BJ (cell line): ENCODE measurements at regions not wholly inside any gene's neighbourhood (a gene's known extent, or its start where the extent isn't known, plus 50 kb on each side); places are given as distances from the start of the nearest gene placed in this dataset.
"Not testable (repeated sequence)": the region's sequence is repeated elsewhere in the genome, so short reads cannot be mapped to it uniquely, and the experiment has no call there.

Experiments
- CTCF ChIA-PET: fragments of 350-600 bp; formaldehyde crosslinking; extraction: SDS; loops from one replicate; lab custom pipeline; 2021; ENCODE audit warnings: antibody characterized with exemption, inconsistent platforms; lab: Yijun Ruan, JAX
- POLR2A ChIA-PET: fragments of 300-600 bp; sonication (Branson Sonifier 250); formaldehyde crosslinking; extraction: SDS; loops from one replicate; lab custom pipeline; 2021; ENCODE audit warnings: antibody characterized with exemption; lab: Charles Lee
- DNase-seq: peaks from one replicate; pipeline ENCODE4 v3.0.0-alpha.2; 2011; ENCODE audit warnings: low read depth
- H3K27me3 ChIP-seq: 2 replicates; pipeline ENCODE4 v1.6.0; 2011; ENCODE audit warnings: low read length; ENCODE audit not compliant: control insufficient read depth, insufficient read depth
- H3K36me3 ChIP-seq: 2 replicates; pipeline ENCODE4 v1.5.1; 2011; ENCODE audit warnings: low read length; ENCODE audit not compliant: control insufficient read depth, insufficient read depth
- H3K4me3 ChIP-seq: 2 replicates; pipeline ENCODE4 v1.5.1; 2011; ENCODE audit warnings: low read depth, mild to moderate bottlenecking, control low read depth, low read length
- TF ChIP-seq, protein P1 (sequence below): IDR thresholded peaks from 2 replicates; pipeline ENCODE4 v1.5.1; 2011; ENCODE audit warnings: low read depth, mild to moderate bottlenecking, control low read depth, inconsistent platforms, low read length, moderate library complexity; ENCODE audit not compliant: insufficient read depth

DNA sequence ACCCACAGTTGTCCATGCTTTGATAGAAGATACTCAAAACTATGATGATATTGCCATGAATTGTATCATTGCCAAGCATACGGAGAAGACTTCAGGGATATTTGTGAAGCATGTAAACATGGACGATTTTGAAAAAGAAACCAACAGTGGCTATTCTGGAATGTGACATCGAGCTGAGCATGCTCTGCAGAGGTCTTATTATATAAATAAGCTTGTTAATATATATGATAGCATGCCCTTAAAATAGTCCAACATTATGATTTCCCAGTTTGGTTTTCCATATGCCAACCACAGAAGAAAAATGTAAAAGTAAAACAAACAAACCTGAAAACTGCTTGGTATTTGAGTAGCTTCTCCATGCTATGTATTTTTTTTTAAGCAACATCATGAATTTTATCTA is 159.1 kb downstream of the LNPK start:
- no peaks in the 10 kb centered on the region for H3K36me3 ChIP-seq
- TF ChIP-seq, protein P1, sequence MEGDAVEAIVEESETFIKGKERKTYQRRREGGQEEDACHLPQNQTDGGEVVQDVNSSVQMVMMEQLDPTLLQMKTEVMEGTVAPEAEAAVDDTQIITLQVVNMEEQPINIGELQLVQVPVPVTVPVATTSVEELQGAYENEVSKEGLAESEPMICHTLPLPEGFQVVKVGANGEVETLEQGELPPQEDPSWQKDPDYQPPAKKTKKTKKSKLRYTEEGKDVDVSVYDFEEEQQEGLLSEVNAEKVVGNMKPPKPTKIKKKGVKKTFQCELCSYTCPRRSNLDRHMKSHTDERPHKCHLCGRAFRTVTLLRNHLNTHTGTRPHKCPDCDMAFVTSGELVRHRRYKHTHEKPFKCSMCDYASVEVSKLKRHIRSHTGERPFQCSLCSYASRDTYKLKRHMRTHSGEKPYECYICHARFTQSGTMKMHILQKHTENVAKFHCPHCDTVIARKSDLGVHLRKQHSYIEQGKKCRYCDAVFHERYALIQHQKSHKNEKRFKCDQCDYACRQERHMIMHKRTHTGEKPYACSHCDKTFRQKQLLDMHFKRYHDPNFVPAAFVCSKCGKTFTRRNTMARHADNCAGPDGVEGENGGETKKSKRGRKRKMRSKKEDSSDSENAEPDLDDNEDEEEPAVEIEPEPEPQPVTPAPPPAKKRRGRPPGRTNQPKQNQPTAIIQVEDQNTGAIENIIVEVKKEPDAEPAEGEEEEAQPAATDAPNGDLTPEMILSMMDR: no peak
- CTCF ChIA-PET: interaction anchor here (0.7 to 1.8 kb wide), 2 partner anchors 11 to 159 kb away, joined by 3 to 4 read pairs; partner anchors contain the start of gene LNPK
- no peaks in the 10 kb centered on the region for H3K27me3 ChIP-seq
- POLR2A ChIA-PET: no interaction called here
- no peak overlapping the region for H3K4me3 ChIP-seq
- no peak for DNase-seq

DNA sequence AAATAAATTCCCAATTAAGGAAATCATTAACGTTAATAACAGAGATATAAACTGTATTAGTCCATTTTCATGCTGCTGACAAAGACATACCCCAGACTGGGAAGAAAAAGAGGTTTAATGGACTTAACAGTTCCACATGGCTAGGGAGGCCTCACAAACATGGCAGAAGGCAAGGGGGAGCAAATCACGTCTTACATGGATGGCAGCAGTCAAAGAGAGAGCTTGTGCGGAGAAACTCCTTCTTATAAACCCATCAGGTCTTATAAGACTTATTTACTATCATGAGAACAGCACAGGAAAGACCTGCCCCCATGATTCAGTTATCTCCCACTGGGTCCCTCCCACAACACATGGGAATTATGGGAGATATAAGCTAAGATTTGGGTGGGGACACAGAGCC is 161.3 kb downstream of the LNPK start:
- H3K36me3 ChIP-seq, POLR2A ChIA-PET, CTCF ChIA-PET, DNase-seq, H3K4me3 ChIP-seq, H3K27me3 ChIP-seq: not testable (repeated sequence)

DNA sequence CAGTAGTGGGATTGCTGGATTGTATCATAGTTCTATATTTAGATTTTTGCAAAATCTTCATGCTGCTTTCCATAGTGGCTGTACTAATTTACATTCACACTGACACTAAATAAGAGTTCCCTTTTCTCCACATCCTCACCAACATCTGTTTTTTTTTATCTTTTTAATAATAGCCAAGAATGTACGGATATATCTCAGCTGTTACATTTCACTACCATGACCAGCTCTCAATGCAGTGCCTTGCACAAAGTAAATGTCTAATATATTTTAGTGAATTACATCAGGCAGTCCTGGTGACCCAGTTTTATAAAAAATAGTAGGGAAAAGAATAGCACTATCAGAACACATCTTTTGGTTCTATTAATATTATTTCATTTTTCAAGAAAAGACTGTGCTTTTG is 161.8 kb downstream of the LNPK start:
- CTCF ChIA-PET: no interaction called here
- no peak for DNase-seq
- Histone ChIP-seq H3K27me3 (no peaks in the 10 kb centered on the region), H3K36me3 (no peaks in the 10 kb centered on the region), H3K4me3 (no peak overlapping the region)
- POLR2A ChIA-PET: no interaction called here
- TF ChIP-seq, protein P1: no peak

DNA sequence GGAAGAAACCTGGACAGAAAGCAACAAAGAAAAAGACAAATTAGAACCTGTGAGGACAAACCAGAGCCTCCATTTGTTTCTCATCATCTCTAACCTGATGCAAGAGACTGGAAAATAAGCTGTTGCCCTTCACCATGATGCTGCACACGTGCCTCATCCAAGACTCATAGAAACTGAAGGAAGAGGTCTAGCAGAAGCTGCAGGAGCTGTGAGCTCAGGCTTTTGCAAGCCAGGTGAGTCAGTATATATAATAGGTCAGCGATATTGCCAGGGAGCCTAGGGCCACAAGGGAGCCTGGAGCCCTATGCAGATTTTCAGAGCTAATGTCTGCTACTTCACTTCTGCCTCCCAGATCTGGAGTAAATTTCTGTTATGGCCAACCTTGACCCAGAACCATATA is 163.1 kb downstream of the LNPK start:
- TF ChIP-seq, protein P1: no peak
- Histone ChIP-seq H3K4me3 (no peak overlapping the region), H3K36me3 (no peaks in the 10 kb centered on the region), H3K27me3 (no peaks in the 10 kb centered on the region)
- DNase-seq: no peak
- CTCF ChIA-PET: interaction anchor here (0.7 kb wide), 1 partner anchor 11 kb away, joined by 3 read pairs; no protein-coding TSS in a partner anchor
- POLR2A ChIA-PET: no interaction called here

DNA sequence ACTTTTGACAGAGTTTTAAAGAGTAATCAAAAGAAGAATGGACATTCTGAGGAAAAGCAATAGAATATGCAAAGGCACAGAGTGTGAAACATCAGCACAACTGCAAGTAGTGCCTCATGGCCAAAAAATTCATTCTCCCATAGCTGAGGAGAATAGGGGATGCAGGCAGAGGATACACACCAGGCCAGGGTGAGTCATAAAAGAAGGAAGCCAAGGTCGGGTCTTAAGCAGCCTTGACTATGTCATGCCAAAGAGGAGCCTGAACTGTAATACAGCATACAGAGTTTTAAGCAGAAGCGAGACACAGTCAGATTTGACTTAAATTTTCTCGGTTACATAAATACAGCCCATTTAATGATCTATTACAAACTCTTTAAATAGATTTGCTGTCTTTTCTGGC is 165.0 kb downstream of the LNPK start:
- ChIA-PET CTCF (no interaction called here), POLR2A (interaction anchor here (0.6 kb wide), 1 partner anchor 1819 kb away, joined by 6 read pairs; no protein-coding TSS in a partner anchor)

More for the DNA sequence above, 165.0 kb downstream of the LNPK start:
- Histone ChIP-seq H3K36me3 (no peaks in the 10 kb centered on the region), H3K27me3 (no peaks in the 10 kb centered on the region), H3K4me3 (no peak overlapping the region)
- peak; percentile 65 for DNase-seq
- TF ChIP-seq, protein P1: no peak
